HEK293 (cell line): ENCODE measurements at regions not wholly inside any gene's neighbourhood (a gene's known extent, or its start where the extent isn't known, plus 50 kb on each side); places are given as distances from the start of the nearest gene placed in this dataset.

Experiments used
- CTCF ChIA-PET: fragments of 350-600 bp; formaldehyde crosslinking; extraction: SDS; loops from one replicate; lab custom pipeline; 2021; ENCODE audit warnings: antibody characterized with exemption; lab: Yijun Ruan, JAX
- POLR2A ChIA-PET: fragments of 300-600 bp; formaldehyde crosslinking; extraction: SDS; loops from one replicate; lab custom pipeline; 2020; ENCODE audit warnings: antibody characterized with exemption, inconsistent platforms; lab: Yijun Ruan, JAX
- H3K27ac ChIP-seq: fragments of 200-500 bp; sonication (Bioruptor generic); 2 replicates; pipeline ENCODE4 v1.5.1; 2014; ENCODE audit warnings: low read depth, low read length, control low read depth, inconsistent platforms; ENCODE audit errors: extremely low read depth
- H3K36me3 ChIP-seq, 2 experiments: fragments of 200-500 bp in 1 of 2; sonication (Bioruptor generic) in 1 of 2; 1 replicate in 1 of 2; 2 replicates in 1 of 2; pipeline ENCODE4 v1.5.1; 2014 to 2017; ENCODE audit warnings: inconsistent platforms in 2 of 2, low read length in 2 of 2; ENCODE audit not compliant: control insufficient read depth in 2 of 2, insufficient read depth in 1 of 2
- H3K4me1 ChIP-seq: fragments of 200-500 bp; sonication (Bioruptor generic); 2 replicates; pipeline ENCODE4 v1.5.1; 2014; ENCODE audit warnings: mild to moderate bottlenecking, low read length, inconsistent platforms; ENCODE audit not compliant: control insufficient read depth, insufficient read depth
- H3K4me3 ChIP-seq: 2 replicates; pipeline ENCODE4 v1.5.1; 2011; ENCODE audit warnings: low read depth, mild to moderate bottlenecking, control low read depth, low read length, moderate library complexity
- H3K9me3 ChIP-seq: fragments of 200-500 bp; sonication (Bioruptor generic); 2 replicates; pipeline ENCODE4 v1.5.1; 2014; ENCODE audit warnings: low read depth, low read length, inconsistent platforms; ENCODE audit not compliant: control insufficient read depth, insufficient read depth
- GLI2 ChIP-seq: fragments of 450-650 bp; formaldehyde crosslinking; IDR thresholded peaks from 2 replicates; pipeline ENCODE4; 2017; ENCODE audit warnings: missing biosample characterization, missing genetic modification characterization, low read depth, borderline replicate concordance
- PRDM1 ChIP-seq: fragments of 450-650 bp; formaldehyde crosslinking; IDR thresholded peaks from 2 replicates; pipeline ENCODE4; 2016; ENCODE audit warnings: missing biosample characterization, missing genetic modification characterization
- WT1 ChIP-seq: fragments of 450-650 bp; formaldehyde crosslinking; IDR thresholded peaks from 2 replicates; pipeline ENCODE4 v1.5.1; 2016; ENCODE audit warnings: missing biosample characterization, missing genetic modification characterization
- ZNF114 ChIP-seq: fragments of 450-650 bp; formaldehyde crosslinking; IDR thresholded peaks from 2 replicates; pipeline ENCODE4 v1.5.0; 2017; ENCODE audit warnings: missing biosample characterization, missing genetic modification characterization
- ZNF169 ChIP-seq: fragments of 450-650 bp; formaldehyde crosslinking; IDR thresholded peaks from 2 replicates; pipeline ENCODE4 v1.5.1; 2016; ENCODE audit warnings: missing biosample characterization, missing genetic modification characterization
- ZNF175 ChIP-seq: fragments of 450-650 bp; formaldehyde crosslinking; IDR thresholded peaks from 2 replicates; pipeline ENCODE4 v1.5.1; 2016; ENCODE audit warnings: missing biosample characterization, missing genetic modification characterization
- ZNF19 ChIP-seq: fragments of 450-650 bp; formaldehyde crosslinking; IDR thresholded peaks from 2 replicates; pipeline ENCODE4; 2016; ENCODE audit warnings: missing biosample characterization, missing genetic modification characterization, low read depth
- ZNF354C ChIP-seq: fragments of 450-650 bp; formaldehyde crosslinking; IDR thresholded peaks from 2 replicates; pipeline ENCODE4 v1.5.1; 2016; ENCODE audit warnings: missing biosample characterization, missing genetic modification characterization, low read depth, borderline replicate concordance
- ZNF560 ChIP-seq: fragments of 450-650 bp; formaldehyde crosslinking; IDR thresholded peaks from 2 replicates; pipeline ENCODE4 v1.5.1; 2017; ENCODE audit warnings: missing biosample characterization, missing genetic modification characterization, borderline replicate concordance
- ZNF561 ChIP-seq: fragments of 450-650 bp; IDR thresholded peaks from 2 replicates; pipeline ENCODE4 v1.5.1; 2018; ENCODE audit warnings: missing biosample characterization, missing genetic modification characterization, borderline replicate concordance
- TF ChIP-seq, protein P1 (sequence below): fragments of 450-650 bp; formaldehyde crosslinking; IDR thresholded peaks from 2 replicates; pipeline ENCODE4 v1.5.1; 2017; ENCODE audit warnings: missing biosample characterization, missing genetic modification characterization

DNA sequence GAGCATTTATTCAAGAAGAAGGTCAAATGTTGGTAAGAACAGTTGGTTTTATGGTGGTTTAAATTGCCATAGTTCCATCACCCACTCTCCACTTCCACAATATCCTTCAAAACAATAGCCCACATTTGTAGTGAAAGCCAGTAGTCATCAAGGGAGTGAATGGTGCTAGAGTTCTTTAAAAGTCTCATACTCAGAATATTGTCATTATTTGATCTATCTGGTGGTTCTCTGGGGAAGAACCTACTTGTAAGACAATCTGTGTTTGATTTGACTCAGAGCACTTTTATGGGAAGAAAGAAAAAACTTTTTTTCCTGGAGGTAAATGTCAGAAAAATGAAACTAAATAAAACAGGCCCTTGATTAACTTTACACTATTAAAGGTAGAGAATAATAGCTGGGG lies 893.8 kb downstream of the QKI start:
- H3K36me3 ChIP-seq: no peaks in the 10 kb centered on the region
- CTCF ChIA-PET: no interaction called here
- H3K9me3 ChIP-seq: no peaks in the 10 kb centered on the region
- H3K4me3 ChIP-seq: no peak overlapping the region
- no peaks in the 10 kb centered on the region for H3K4me1 ChIP-seq
- POLR2A ChIA-PET: no interaction called here
- H3K27ac ChIP-seq: no peak overlapping the region
- no peak for TF ChIP-seq ZNF175 (tag by site-specific recombination)
- TF ChIP-seq, all 188 proteins: peak for 0

DNA sequence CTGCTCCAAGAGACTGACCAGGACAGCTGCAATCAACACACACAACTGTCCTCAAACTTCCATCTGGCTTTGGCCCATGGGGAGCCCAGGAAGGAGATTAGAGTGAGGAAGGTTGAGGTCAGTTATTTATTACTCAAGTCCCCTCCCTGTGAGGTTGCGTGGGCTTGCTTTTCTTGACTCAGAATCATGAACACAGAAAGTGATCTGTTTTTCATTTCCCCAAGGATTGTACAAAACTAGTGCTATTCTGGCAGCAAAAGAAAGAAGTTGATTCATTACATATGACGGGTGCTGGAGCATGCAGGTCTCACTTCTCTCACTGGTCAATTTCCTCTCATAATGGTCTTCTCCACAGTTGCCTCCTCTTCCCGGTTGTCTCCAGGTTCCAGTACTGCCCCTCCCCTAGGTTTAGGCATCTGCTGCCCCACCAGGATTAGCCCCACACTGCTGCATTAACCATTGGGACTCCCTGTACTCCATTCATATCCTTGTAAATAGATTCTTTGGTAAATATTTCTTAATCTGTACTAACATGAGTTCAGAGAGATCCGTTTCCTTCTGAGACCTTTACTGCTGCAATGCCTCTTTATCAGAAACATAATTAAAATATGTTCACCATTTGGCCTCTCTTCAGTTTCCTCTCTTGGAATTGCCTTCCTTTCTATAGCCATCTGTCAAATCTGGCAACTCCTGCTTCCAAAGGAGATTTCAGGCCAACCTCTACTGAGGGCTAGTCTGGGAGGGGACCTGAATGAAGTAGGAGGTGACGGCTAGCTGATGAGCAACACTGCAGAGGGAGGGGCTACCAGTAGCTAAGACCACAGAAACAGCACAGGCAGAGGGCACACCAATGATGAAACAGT lies 888.8 kb downstream of the QKI start:
- no peaks in the 10 kb centered on the region for H3K36me3 ChIP-seq
- H3K4me3 ChIP-seq: no peak overlapping the region
- no peak overlapping the region for H3K27ac ChIP-seq
- TF ChIP-seq ZNF354C (tag by site-specific recombination) (no peak), ZNF169 (no peak)
- ChIA-PET CTCF (interaction anchor here (0.6 kb wide), 1 partner anchor 931 kb away, joined by 3 read pairs; no protein-coding TSS in a partner anchor), POLR2A (no interaction called here)
- no peaks in the 10 kb centered on the region for H3K4me1 ChIP-seq
- no peaks in the 10 kb centered on the region for H3K9me3 ChIP-seq

DNA sequence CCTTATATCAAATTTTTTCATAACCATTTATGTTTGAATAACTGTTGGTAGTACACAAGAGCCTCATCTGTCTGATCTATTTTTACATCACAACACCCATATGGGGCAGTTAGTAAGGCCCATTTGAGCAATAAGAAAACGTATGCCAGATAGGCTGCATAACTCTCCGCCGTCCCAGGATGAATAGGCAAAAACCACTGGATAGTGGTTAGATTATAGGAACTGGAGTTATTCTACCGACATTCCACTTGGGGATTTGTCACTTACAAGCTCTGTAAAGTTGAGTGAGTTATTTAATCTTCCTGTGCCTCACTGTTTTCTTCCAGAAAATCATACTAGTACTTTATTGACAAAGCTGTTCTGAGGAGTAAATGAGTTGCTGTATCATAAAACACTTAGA lies 881.9 kb downstream of the QKI start:
- H3K9me3 ChIP-seq: no peaks in the 10 kb centered on the region
- ChIA-PET CTCF (interaction anchor here (0.6 kb wide), 1 partner anchor 631 kb away, joined by 3 read pairs; no protein-coding TSS in a partner anchor), POLR2A (no interaction called here)
- no peak overlapping the region for H3K27ac ChIP-seq
- no peaks in the 10 kb centered on the region for H3K36me3 ChIP-seq
- no peak overlapping the region for H3K4me3 ChIP-seq
- H3K4me1 ChIP-seq: no peaks in the 10 kb centered on the region
- TF ChIP-seq ZNF19 (no peak), GLI2 (tag by site-specific recombination) (no peak)

DNA sequence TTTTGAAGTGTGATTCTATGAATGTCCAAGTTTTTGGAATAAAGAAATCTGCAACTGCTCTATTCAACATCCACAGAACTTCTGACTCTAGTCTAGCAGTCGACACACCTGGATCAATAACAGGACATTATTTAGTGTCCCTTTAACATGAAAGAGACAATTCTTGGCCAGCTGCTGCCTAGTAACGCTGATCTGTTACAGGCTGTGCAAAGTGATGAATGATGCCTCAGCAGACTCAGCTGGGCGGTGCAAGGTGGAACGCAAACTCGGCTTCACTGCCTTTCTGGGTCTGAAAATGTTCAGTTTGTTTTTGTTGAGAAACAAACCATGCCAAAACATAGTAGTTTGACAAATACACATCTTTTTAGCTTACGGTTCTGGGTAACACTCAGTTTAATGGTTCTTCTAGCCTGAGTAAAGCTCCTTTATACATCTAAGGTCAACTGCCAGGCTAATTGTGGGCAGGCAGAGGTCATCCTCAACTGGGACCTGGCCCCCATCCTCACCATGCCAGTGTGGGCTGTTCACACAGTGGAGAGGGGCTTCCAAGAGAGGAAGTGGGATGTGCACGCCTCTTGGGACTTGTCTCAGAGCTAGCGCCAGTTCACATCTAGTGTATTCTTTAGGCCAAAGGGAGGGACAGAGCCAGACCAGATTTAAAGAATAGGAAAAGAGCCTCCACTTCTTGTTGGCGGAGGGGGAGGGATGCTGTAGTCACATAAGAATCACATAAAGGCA lies 879.7 kb downstream of the QKI start:
- Histone ChIP-seq H3K36me3 (no peaks in the 10 kb centered on the region), H3K27ac (no peak overlapping the region), H3K4me1 (no peaks in the 10 kb centered on the region), H3K4me3 (no peak overlapping the region), H3K9me3 (no peaks in the 10 kb centered on the region)
- TF ChIP-seq WT1 (tag by site-specific recombination) (no peak), ZNF560 (tag by site-specific recombination) (no peak), PRDM1 (tag by site-specific recombination) (no peak)
- CTCF ChIA-PET: no interaction called here
- POLR2A ChIA-PET: no interaction called here

DNA sequence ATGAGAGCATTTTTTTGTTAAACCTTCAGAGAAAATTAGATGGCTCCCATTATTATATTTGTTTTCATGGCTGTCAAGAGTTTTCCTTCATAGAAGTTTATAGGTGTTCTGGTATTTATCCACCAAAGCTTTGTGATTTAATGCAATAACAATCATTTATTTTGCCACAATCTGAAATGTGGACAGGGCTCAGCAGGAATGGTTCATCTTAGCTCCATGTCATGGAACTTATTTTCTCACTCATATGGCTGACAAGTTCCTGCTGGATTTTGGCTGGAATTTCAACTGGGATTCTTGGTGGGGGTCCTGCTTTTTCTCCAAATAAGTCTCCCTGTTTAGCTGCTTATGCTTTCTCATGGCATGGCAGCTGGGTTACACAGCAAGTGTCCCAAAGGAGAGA lies 876.7 kb downstream of the QKI start:
- CTCF ChIA-PET: no interaction called here
- POLR2A ChIA-PET: no interaction called here
- TF ChIP-seq, protein P1, sequence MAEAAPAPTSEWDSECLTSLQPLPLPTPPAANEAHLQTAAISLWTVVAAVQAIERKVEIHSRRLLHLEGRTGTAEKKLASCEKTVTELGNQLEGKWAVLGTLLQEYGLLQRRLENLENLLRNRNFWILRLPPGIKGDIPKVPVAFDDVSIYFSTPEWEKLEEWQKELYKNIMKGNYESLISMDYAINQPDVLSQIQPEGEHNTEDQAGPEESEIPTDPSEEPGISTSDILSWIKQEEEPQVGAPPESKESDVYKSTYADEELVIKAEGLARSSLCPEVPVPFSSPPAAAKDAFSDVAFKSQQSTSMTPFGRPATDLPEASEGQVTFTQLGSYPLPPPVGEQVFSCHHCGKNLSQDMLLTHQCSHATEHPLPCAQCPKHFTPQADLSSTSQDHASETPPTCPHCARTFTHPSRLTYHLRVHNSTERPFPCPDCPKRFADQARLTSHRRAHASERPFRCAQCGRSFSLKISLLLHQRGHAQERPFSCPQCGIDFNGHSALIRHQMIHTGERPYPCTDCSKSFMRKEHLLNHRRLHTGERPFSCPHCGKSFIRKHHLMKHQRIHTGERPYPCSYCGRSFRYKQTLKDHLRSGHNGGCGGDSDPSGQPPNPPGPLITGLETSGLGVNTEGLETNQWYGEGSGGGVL (tag by site-specific recombination): no peak
- TF ChIP-seq ZNF561 (tag by site-specific recombination) (no peak), ZNF114 (tag by site-specific recombination) (no peak)
- H3K4me3 ChIP-seq: no peak overlapping the region
- no peaks in the 10 kb centered on the region for H3K36me3 ChIP-seq
- no peaks in the 10 kb centered on the region for H3K4me1 ChIP-seq
- no peak overlapping the region for H3K27ac ChIP-seq
- H3K9me3 ChIP-seq: no peaks in the 10 kb centered on the region
